K562 (cell line): ENCODE measurements at regions not wholly inside any gene's neighbourhood (a gene's known extent, or its start where the extent isn't known, plus 50 kb on each side); places are given as distances from the start of the nearest gene placed in this dataset.

ENCODE experiments used
- ATAC-seq: fragments of 200-7000 bp; cut with Tn5 transposase; 3 replicates; pipeline ENCODE4 v1.9.1; 2020; ENCODE audit warnings: moderate library complexity
- BruUV-seq: library from RNA; stranded (reverse); fragments of 400-500 nt; replicated peaks from 2 replicates; lab custom pipeline; 2021; lab: Mats Ljungman, UMichigan
- CTCF ChIA-PET: fragments of 300-600 bp; formaldehyde crosslinking; extraction: SDS; loops from one replicate; lab custom pipeline; 2021; ENCODE audit warnings: low intra/inter-chr PET ratio; lab: Yijun Ruan, JAX
- POLR2A ChIA-PET: fragments of 300-600, 350-650 bp; sonication (Branson Sonifier 250); formaldehyde crosslinking; extraction: SDS; loops from one replicate; lab custom pipeline; 2021; ENCODE audit warnings: antibody characterized with exemption, inconsistent platforms; lab: Yijun Ruan, JAX
- DNase-seq, 4 experiments: peaks; one replicate each; pipeline versions ENCODE4 v3.0.0 to v3.0.0-alpha.2; 2011 to 2018; ENCODE audit warnings: low spot score in 3 of 4, mixed read lengths in 3 of 4; ENCODE audit errors: extremely low read depth in 1 of 4
- FAIRE-seq: peaks from 2 replicates; lab custom pipeline; 2011; peaks lifted over from hg19 to GRCh38; lab: Jason Lieb, UNC
- H2AFZ ChIP-seq: 2 replicates; pipeline ENCODE4 v1.6.0; 2011; ENCODE audit warnings: low read depth, low read length, control low read depth, inconsistent platforms
- H3K27ac ChIP-seq: fragments of 200-600 bp; 3 replicates; pipeline ENCODE4 v1.8.0; 2011; ENCODE audit warnings: low read depth, mild to moderate bottlenecking, control low read depth, inconsistent platforms, low read length, moderate library complexity, mixed read lengths; ENCODE audit errors: extremely low read depth
- H3K27me3 ChIP-seq, 2 experiments: fragments of 300-600 bp in 1 of 2; 2 replicates in 1 of 2; 3 replicates in 1 of 2; pipeline versions ENCODE4 v1.6.0 to v1.8.0; 2011; ENCODE audit warnings: inconsistent platforms in 2 of 2, low read length in 2 of 2, mild to moderate bottlenecking in 1 of 2, mixed read lengths in 1 of 2, moderate library complexity in 1 of 2; ENCODE audit not compliant: control insufficient read depth in 2 of 2, insufficient read depth in 2 of 2
- H3K36me3 ChIP-seq: fragments of 300-600 bp; 3 replicates; pipeline ENCODE4 v1.8.0; 2011; ENCODE audit warnings: mild to moderate bottlenecking, low read length, inconsistent platforms; ENCODE audit not compliant: control insufficient read depth, insufficient read depth
- H3K4me1 ChIP-seq, 2 experiments: fragments of 200-600 bp in 1 of 2; replicated peaks in 1 of 2; 2 replicates in 1 of 2; 3 replicates in 1 of 2; pipeline versions ENCODE4 v1.5.1 to v1.8.0; 2011; ENCODE audit warnings: inconsistent platforms in 2 of 2, low read length in 2 of 2, mild to moderate bottlenecking in 1 of 2, mixed read lengths in 1 of 2, moderate library complexity in 1 of 2; ENCODE audit not compliant: control insufficient read depth in 2 of 2, insufficient read depth in 2 of 2
- H3K4me2 ChIP-seq: 2 replicates; pipeline ENCODE4 v1.6.1; 2011; ENCODE audit warnings: low read length, control low read depth, inconsistent platforms, mixed read lengths; ENCODE audit not compliant: insufficient read depth
- H3K4me3 ChIP-seq: fragments of 200-600 bp; sonication (generic), shearing (Covaris generic); 2 replicates; pipeline ENCODE4 v1.5.1; 2016; ENCODE audit warnings: control low read depth, inconsistent platforms
- H3K79me2 ChIP-seq: fragments of 200-600 bp; 3 replicates; pipeline ENCODE4 v1.8.0; 2011; ENCODE audit warnings: low read length, inconsistent platforms; ENCODE audit not compliant: control insufficient read depth, insufficient read depth
- H3K9ac ChIP-seq, 2 experiments: 2 replicates each; pipeline versions ENCODE4 v1.6.0 to v1.6.1; 2011; ENCODE audit warnings: low read depth in 2 of 2, low read length in 2 of 2, control low read depth in 1 of 2, inconsistent platforms in 1 of 2, mild to moderate bottlenecking in 1 of 2, mixed read lengths in 1 of 2; ENCODE audit not compliant: insufficient read depth in 1 of 2
- H3K9me1 ChIP-seq: one replicate; pipeline ENCODE4 v1.6.0; 2011; ENCODE audit warnings: inconsistent platforms, mild to moderate bottlenecking, low read length, moderate library complexity; ENCODE audit not compliant: control insufficient read depth, insufficient read depth
- H3K9me3 ChIP-seq: replicated peaks from 2 replicates; pipeline ENCODE4 v1.5.1; 2011; ENCODE audit warnings: low read depth, low read length, inconsistent platforms; ENCODE audit not compliant: control insufficient read depth, insufficient read depth
- H4K20me1 ChIP-seq: replicated peaks from 2 replicates; pipeline ENCODE4 v1.6.1; 2011; ENCODE audit warnings: low read length, inconsistent platforms, mixed read lengths; ENCODE audit not compliant: control insufficient read depth, insufficient read depth
- HDAC6 ChIP-seq: IDR thresholded peaks from 2 replicates; pipeline ENCODE4 v1.6.1; 2012; ENCODE audit warnings: low read depth, mild to moderate bottlenecking, control low read depth, inconsistent platforms, low read length, moderate library complexity
- MYNN ChIP-seq, 2 experiments: sonication (generic); formaldehyde crosslinking in 1 of 2; IDR thresholded peaks; 2 replicates each; pipeline versions ENCODE4 v1.5.0 to v1.6.1; 2016 to 2020; ENCODE audit warnings: antibody characterized with exemption in 1 of 2, missing genetic modification reagents in 1 of 2
- PHB2 ChIP-seq: fragments of 450-650 bp; IDR thresholded peaks from 2 replicates; pipeline ENCODE4 v1.6.1; 2017; ENCODE audit warnings: low read depth
- POLR2B ChIP-seq: fragments of 450-650 bp; IDR thresholded peaks from 2 replicates; pipeline ENCODE4 v1.6.1; 2018; ENCODE audit warnings: low read depth; ENCODE audit not compliant: partially characterized antibody
- RBM15 ChIP-seq: fragments of 200-400 bp; formaldehyde crosslinking; IDR thresholded peaks from 2 replicates; pipeline ENCODE4 v1.6.1; 2018; ENCODE audit warnings: mild to moderate bottlenecking, low read length, moderate library complexity; ENCODE audit not compliant: insufficient read depth
- TAF15 ChIP-seq: fragments of 200-400 bp; formaldehyde crosslinking; IDR thresholded peaks from 2 replicates; pipeline ENCODE4 v1.6.1; 2017; ENCODE audit warnings: mild to moderate bottlenecking, low read depth, low read length, moderate library complexity
- TFAM ChIP-seq: fragments of 250-450 bp; sonication (Bioruptor Pico); conservative IDR thresholded peaks from 2 replicates; pipeline ENCODE4 v1.5.0; 2021; ENCODE audit warnings: mild to moderate bottlenecking, moderate library complexity
- ZBTB17 ChIP-seq: fragments of 450-650 bp; formaldehyde crosslinking; IDR thresholded peaks from 2 replicates; pipeline ENCODE4 v1.4.0; 2020; ENCODE audit warnings: mild to moderate bottlenecking
- ZNF133 ChIP-seq: fragments of 250-450 bp; sonication (Bioruptor Pico); IDR thresholded peaks from 2 replicates; pipeline ENCODE4 v1.4.0; 2020; ENCODE audit warnings: mild to moderate bottlenecking
- ZNF175 ChIP-seq: fragments of 200-800 bp; sonication (Bioruptor generic); IDR thresholded peaks from 2 replicates; pipeline ENCODE4 v1.6.1; 2016; ENCODE audit warnings: low read depth, mild to moderate bottlenecking, missing genetic modification characterization, missing compliant biosample characterization
- ZNF347 ChIP-seq: fragments of 450-650 bp; formaldehyde crosslinking; IDR thresholded peaks from 2 replicates; pipeline ENCODE4 v1.4.0; 2020; ENCODE audit warnings: low read depth, mild to moderate bottlenecking, moderate library complexity
- ZNF507 ChIP-seq: conservative IDR thresholded peaks from 2 replicates; pipeline ENCODE4 v1.6.1; 2017; ENCODE audit warnings: missing genetic modification characterization, missing compliant biosample characterization
- ZZZ3 ChIP-seq: fragments of 450-650 bp; IDR thresholded peaks from 2 replicates; pipeline ENCODE4 v1.6.1; 2016; ENCODE audit warnings: antibody characterized with exemption, mild to moderate bottlenecking, moderate library complexity
- WGBS: fragments of 100-300 bp; shearing (Covaris generic); methylation state at CpG from one replicate; pipeline ENCODE4 v1.1.6; 2016; ENCODE audit warnings: low coverage, mixed read lengths; ENCODE audit not compliant: insufficient coverage; ENCODE audit errors: missing lambda C conversion rate; 5-methylcytosine and 5-hydroxymethylcytosine counted together
- in situ Hi-C: fragments of 300-500 bp; cut with MboI; formaldehyde crosslinking; loops from 4 replicates; pipeline ENCODE4 v1.15.0; 2018; ENCODE audit warnings: inconsistent platforms, mixed read lengths
- intact Hi-C: fragments of 100-400 bp; cut with micrococcal nuclease; formaldehyde crosslinking; loops from 2 replicates; pipeline ENCODE4 v1.14.2; 2022
- TF ChIP-seq, protein P1 (sequence below), 2 experiments: fragments of 450-650 bp in 1 of 2; sonication (generic) in 1 of 2; formaldehyde crosslinking; conservative IDR thresholded peaks; 2 replicates each; pipeline versions ENCODE4 v1.4.0 to v1.8.1; 2020 to 2022; ENCODE audit warnings: mild to moderate bottlenecking in 1 of 2, missing genetic modification reagents in 1 of 2
- TF ChIP-seq, protein P2 (sequence below): IDR thresholded peaks from 2 replicates; pipeline ENCODE4 v1.6.1; 2011; ENCODE audit not compliant: insufficient read length; ENCODE audit errors: extremely low read depth
- TF ChIP-seq, protein P3 (sequence below): IDR thresholded peaks from 3 replicates; pipeline ENCODE4 v1.6.1; 2011; ENCODE audit warnings: borderline replicate concordance, mild to moderate bottlenecking; ENCODE audit not compliant: insufficient read length, insufficient read depth

DNA sequence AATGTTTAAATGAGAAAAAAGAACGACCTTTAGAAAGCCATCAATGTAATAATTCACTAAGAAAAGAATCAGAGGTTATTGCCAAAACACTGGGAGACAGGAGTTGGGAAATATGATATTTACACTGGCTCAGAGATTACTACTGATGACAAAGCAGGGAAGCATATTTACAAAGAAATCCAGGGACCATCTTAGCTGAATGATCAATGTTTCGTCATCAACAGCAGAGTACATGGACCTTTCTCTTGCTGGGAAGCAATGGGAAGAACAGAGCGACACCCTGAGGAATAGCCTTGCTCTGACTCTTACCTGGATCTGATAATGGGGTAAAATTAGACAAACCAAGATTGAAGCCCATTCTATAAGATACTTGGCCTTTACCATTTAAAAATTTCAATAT is 1293.5 kb downstream of the XPNPEP1 start:
- Histone ChIP-seq H4K20me1 (no peaks in the 10 kb centered on the region), H3K27ac (no peak overlapping the region), H2AFZ (no peak overlapping the region), H3K36me3 (no peaks in the 10 kb centered on the region), H3K9ac (no peak overlapping the region), H3K9me1 (no peaks in the 10 kb centered on the region), H3K9me3 (no peaks in the 10 kb centered on the region), H3K79me2 (no peaks in the 10 kb centered on the region), H3K4me3 (no peak overlapping the region), H3K4me1 (no peaks in the 10 kb centered on the region), H3K4me2 (no peak overlapping the region), H3K27me3 (no peaks in the 10 kb centered on the region)
- ATAC-seq (no peak), FAIRE-seq (no peak), DNase-seq (no peak)
- intact Hi-C loops (no loop called here), in situ Hi-C loops (no loop called here)
- ChIA-PET POLR2A (no interaction called here), CTCF (no interaction called here)
- WGBS = 0% methylated on average over 3 of the region's 3 CpGs
- TF ChIP-seq MYNN (IDR thresholded peaks at IDR 0.05) = no peak
- TF ChIP-seq MYNN (CRISPR knock-in tag; IDR thresholded peaks at IDR 0.05) = no peak
- no peak for TF ChIP-seq ZBTB17 (CRISPR knock-in tag)
- TF ChIP-seq, protein P1, sequence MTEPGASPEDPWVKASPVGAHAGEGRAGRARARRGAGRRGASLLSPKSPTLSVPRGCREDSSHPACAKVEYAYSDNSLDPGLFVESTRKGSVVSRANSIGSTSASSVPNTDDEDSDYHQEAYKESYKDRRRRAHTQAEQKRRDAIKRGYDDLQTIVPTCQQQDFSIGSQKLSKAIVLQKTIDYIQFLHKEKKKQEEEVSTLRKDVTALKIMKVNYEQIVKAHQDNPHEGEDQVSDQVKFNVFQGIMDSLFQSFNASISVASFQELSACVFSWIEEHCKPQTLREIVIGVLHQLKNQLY (CRISPR knock-in tag; conservative IDR thresholded peaks at IDR 0.05) = no peak
- TF ChIP-seq PHB2 = no peak
- no peak for TF ChIP-seq ZZZ3
- no peak for TF ChIP-seq TFAM (CRISPR knock-in tag)
- TF ChIP-seq RBM15 = no peak
- no peak for TF ChIP-seq ZNF175 (CRISPR knock-in tag)
- no peak for TF ChIP-seq TAF15
- no peak for TF ChIP-seq ZNF133 (CRISPR knock-in tag)
- TF ChIP-seq, protein P2, sequence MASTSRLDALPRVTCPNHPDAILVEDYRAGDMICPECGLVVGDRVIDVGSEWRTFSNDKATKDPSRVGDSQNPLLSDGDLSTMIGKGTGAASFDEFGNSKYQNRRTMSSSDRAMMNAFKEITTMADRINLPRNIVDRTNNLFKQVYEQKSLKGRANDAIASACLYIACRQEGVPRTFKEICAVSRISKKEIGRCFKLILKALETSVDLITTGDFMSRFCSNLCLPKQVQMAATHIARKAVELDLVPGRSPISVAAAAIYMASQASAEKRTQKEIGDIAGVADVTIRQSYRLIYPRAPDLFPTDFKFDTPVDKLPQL = no peak
- TF ChIP-seq, protein P3, sequence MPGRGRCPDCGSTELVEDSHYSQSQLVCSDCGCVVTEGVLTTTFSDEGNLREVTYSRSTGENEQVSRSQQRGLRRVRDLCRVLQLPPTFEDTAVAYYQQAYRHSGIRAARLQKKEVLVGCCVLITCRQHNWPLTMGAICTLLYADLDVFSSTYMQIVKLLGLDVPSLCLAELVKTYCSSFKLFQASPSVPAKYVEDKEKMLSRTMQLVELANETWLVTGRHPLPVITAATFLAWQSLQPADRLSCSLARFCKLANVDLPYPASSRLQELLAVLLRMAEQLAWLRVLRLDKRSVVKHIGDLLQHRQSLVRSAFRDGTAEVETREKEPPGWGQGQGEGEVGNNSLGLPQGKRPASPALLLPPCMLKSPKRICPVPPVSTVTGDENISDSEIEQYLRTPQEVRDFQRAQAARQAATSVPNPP = no peak
- no peak for TF ChIP-seq ZNF507 (tag)
- no peak for TF ChIP-seq HDAC6
- TF ChIP-seq POLR2B = no peak
- no peak for TF ChIP-seq ZNF347 (CRISPR knock-in tag)
- BruUV-seq = no TSS peak
